ENCODE measurements at regions not wholly inside any gene's neighbourhood (a gene's known extent, or its start where the extent isn't known, plus 50 kb on each side); places are given as distances from the start of the nearest gene placed in this dataset.

- no peak for TF ChIP-seq CTCF (IDR thresholded peaks at IDR 0.05; ENCODE audit: insufficient read depth, low read length)
- TF ChIP-seq POLR2AphosphoS5 (IDR thresholded peaks at IDR 0.05; ENCODE audit: low read depth) = no peak
Measured at GRCh38 chr7:45368129-45368807, 205.9 kb upstream of the ADCY1 start.
